B cell (primary cell): ENCODE measurements at regions not wholly inside any gene's neighbourhood (a gene's known extent, or its start where the extent isn't known, plus 50 kb on each side); places are given as distances from the start of the nearest gene placed in this dataset.

Source experiments
- EZH2 ChIP-seq: IDR thresholded peaks from 2 replicates; pipeline ENCODE4 v1.6.1; 2012; ENCODE audit warnings: borderline replicate concordance, low read depth, mild to moderate bottlenecking, moderate library complexity, low read length; ENCODE audit not compliant: insufficient read depth, poor library complexity, severe bottlenecking
- TF ChIP-seq, protein P1 (sequence below): fragments of 200-600 bp; IDR thresholded peaks from one replicate; pipeline ENCODE4 v1.8.0; 2022; ENCODE audit warnings: antibody characterized with exemption, mild to moderate bottlenecking

DNA sequence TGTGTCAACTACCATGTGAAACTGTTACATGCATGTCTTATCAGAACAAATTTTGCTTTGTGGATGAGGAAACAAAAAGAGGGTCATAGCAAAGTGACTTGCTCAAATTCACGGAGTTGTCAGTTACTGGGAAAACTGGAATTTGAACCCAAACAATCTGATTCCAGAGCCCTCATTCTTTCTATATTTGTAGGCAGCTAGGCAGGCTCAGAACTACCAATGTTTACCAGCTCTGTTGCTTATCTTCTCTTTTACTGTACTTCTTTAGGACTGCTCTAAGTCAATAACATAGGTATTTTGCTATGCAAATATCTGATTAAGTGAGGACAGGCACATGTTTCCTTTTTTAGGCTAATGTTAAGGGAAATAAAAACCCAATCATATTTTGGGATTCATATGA is 450.5 kb downstream of the ZPLD1 start:
- TF ChIP-seq, protein P1, sequence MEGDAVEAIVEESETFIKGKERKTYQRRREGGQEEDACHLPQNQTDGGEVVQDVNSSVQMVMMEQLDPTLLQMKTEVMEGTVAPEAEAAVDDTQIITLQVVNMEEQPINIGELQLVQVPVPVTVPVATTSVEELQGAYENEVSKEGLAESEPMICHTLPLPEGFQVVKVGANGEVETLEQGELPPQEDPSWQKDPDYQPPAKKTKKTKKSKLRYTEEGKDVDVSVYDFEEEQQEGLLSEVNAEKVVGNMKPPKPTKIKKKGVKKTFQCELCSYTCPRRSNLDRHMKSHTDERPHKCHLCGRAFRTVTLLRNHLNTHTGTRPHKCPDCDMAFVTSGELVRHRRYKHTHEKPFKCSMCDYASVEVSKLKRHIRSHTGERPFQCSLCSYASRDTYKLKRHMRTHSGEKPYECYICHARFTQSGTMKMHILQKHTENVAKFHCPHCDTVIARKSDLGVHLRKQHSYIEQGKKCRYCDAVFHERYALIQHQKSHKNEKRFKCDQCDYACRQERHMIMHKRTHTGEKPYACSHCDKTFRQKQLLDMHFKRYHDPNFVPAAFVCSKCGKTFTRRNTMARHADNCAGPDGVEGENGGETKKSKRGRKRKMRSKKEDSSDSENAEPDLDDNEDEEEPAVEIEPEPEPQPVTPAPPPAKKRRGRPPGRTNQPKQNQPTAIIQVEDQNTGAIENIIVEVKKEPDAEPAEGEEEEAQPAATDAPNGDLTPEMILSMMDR: no peak
- TF ChIP-seq EZH2: no peak
